Spleen (tissue), 7 donors: ENCODE measurements at regions not wholly inside any gene's neighbourhood (a gene's known extent, or its start where the extent isn't known, plus 50 kb on each side); places are given as distances from the start of the nearest gene placed in this dataset.

ENCODE experiments used
- POLR2A ChIP-seq, 3 donors: fragments of 450-650 bp; IDR thresholded peaks; one replicate each; pipeline ENCODE4 v1.5.1; 2017; ENCODE audit warnings: antibody characterized with exemption in 3 of 3, mild to moderate bottlenecking in 1 of 3
- POLR2AphosphoS5 ChIP-seq, 3 donors: sonication (generic); formaldehyde crosslinking; IDR thresholded peaks; one replicate each; pipeline ENCODE4 v1.5.1; 2017; ENCODE audit warnings: antibody characterized with exemption in 3 of 3
- TF ChIP-seq, protein P1 (sequence below), 11 experiments: fragments of 200-600 bp in 7 of 11; fragments of 450-650 bp in 4 of 11; sonication (generic) in 4 of 11; IDR thresholded peaks in 8 of 11; conservative IDR thresholded peaks in 3 of 11; 1 replicate in 7 of 11; 2 replicates in 4 of 11; pipeline versions ENCODE4 v1.4.0 to v1.8.0; 2016 to 2021; ENCODE audit warnings: antibody characterized with exemption in 11 of 11, inconsistent platforms in 4 of 11, mild to moderate bottlenecking in 1 of 11
- donor health status: DM: no; HTN: no; CAD: no; lungs with moderate emphysema.
- donor health status: DM: no; HTN: no; CAD: no.
- donor health status: DM: no; HTN: no; CAD: no.

DNA sequence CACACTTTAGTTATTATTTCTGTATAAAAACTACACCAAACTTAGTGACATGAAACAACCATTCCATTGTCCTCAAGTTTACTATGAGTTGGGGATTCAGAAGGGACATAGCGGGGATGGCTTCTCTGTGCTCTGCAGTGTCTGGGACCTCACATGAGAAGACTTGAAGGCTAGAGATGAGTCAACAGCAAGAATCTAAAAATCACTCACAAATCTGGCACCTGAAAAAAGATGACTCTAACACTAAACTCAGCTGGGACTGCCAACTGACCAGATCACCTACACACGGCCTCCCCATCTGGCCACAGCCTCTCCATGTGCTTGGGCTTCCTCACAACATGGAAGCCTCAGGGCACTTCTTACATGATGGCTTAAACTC is 63.0 kb upstream of the EYA2 start:
- TF ChIP-seq POLR2A (IDR thresholded peaks at IDR 0.05) (no peak), POLR2AphosphoS5 (IDR thresholded peaks at IDR 0.05) (no peak)
- TF ChIP-seq, protein P1, sequence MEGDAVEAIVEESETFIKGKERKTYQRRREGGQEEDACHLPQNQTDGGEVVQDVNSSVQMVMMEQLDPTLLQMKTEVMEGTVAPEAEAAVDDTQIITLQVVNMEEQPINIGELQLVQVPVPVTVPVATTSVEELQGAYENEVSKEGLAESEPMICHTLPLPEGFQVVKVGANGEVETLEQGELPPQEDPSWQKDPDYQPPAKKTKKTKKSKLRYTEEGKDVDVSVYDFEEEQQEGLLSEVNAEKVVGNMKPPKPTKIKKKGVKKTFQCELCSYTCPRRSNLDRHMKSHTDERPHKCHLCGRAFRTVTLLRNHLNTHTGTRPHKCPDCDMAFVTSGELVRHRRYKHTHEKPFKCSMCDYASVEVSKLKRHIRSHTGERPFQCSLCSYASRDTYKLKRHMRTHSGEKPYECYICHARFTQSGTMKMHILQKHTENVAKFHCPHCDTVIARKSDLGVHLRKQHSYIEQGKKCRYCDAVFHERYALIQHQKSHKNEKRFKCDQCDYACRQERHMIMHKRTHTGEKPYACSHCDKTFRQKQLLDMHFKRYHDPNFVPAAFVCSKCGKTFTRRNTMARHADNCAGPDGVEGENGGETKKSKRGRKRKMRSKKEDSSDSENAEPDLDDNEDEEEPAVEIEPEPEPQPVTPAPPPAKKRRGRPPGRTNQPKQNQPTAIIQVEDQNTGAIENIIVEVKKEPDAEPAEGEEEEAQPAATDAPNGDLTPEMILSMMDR (IDR thresholded peaks at IDR 0.05 in 8 of 11, conservative IDR thresholded peaks at IDR 0.05 in 3 of 11), result no peak
